Kidney (tissue), 13 donors: ENCODE measurements at regions not wholly inside any gene's neighbourhood (a gene's known extent, or its start where the extent isn't known, plus 50 kb on each side); places are given as distances from the start of the nearest gene placed in this dataset.

Experiments
- DNase-seq, 5 donors: peaks; one replicate each; pipeline ENCODE4 v3.0.0-alpha.2; 2013 to 2020
- FAIRE-seq: peaks from 2 replicates; lab custom pipeline; 2012; peaks lifted over from hg19 to GRCh38; lab: Jason Lieb, UNC
- H3K27ac ChIP-seq, 2 donors: one replicate each; pipeline ENCODE4 v1.7.0; 2013; ENCODE audit warnings: low read depth in 2 of 2, low read length in 2 of 2, inconsistent platforms in 1 of 2
- H3K27me3 ChIP-seq: one replicate; pipeline ENCODE4 v1.7.1; 2013; ENCODE audit warnings: low read length, inconsistent platforms; ENCODE audit not compliant: control insufficient read depth, insufficient read depth
- H3K36me3 ChIP-seq, 3 donors: one replicate each; pipeline versions ENCODE4 v1.7.0 to v1.7.1; 2013; ENCODE audit warnings: low read length in 3 of 3, control low read depth in 1 of 3, inconsistent platforms in 1 of 3; ENCODE audit not compliant: insufficient read depth in 3 of 3, control insufficient read depth in 2 of 3
- H3K4me1 ChIP-seq, 3 donors: one replicate each; pipeline versions ENCODE4 v1.7.0 to v1.7.1; 2013; ENCODE audit warnings: low read length in 3 of 3, inconsistent platforms in 1 of 3, low read depth in 1 of 3; ENCODE audit not compliant: control insufficient read depth in 2 of 3, insufficient read depth in 2 of 3
- H3K4me3 ChIP-seq, 3 donors: one replicate each; pipeline versions ENCODE4 v1.7.0 to v1.8.1; 2013; ENCODE audit warnings: low read length in 3 of 3, control low read depth in 1 of 3, inconsistent platforms in 1 of 3
- H3K9ac ChIP-seq, 3 donors: one replicate each; pipeline versions ENCODE4 v1.7.0 to v1.7.1; 2013; ENCODE audit warnings: low read length in 3 of 3, control low read depth in 1 of 3, inconsistent platforms in 1 of 3
- H3K9me3 ChIP-seq, 3 donors: one replicate each; pipeline versions ENCODE4 v1.7.0 to v1.7.1; 2013; ENCODE audit warnings: low read length in 3 of 3, control low read depth in 1 of 3, inconsistent platforms in 1 of 3; ENCODE audit not compliant: control insufficient read depth in 2 of 3, insufficient read depth in 1 of 3
- intact Hi-C: fragments of 100-400 bp; cut with DNase I; formaldehyde crosslinking; loops from one replicate; pipeline ENCODE4 v1.11.1; 2022
- TF ChIP-seq, protein P1 (sequence below): IDR thresholded peaks from 3 replicates; pipeline ENCODE4 v1.5.1; 2012; ENCODE audit warnings: mild to moderate bottlenecking, moderate library complexity, borderline replicate concordance; ENCODE audit not compliant: insufficient read depth; ENCODE audit errors: extremely low read depth
- donor health status: control.
- donor health status: control.
- donor health status: control.
- donor health status: control.
- donor health status: control.
- donor health status: DM: yes; HTN: yes; CAD: no.
- donor health status: Normal renal cell carcinoma (clear cell type).

DNA sequence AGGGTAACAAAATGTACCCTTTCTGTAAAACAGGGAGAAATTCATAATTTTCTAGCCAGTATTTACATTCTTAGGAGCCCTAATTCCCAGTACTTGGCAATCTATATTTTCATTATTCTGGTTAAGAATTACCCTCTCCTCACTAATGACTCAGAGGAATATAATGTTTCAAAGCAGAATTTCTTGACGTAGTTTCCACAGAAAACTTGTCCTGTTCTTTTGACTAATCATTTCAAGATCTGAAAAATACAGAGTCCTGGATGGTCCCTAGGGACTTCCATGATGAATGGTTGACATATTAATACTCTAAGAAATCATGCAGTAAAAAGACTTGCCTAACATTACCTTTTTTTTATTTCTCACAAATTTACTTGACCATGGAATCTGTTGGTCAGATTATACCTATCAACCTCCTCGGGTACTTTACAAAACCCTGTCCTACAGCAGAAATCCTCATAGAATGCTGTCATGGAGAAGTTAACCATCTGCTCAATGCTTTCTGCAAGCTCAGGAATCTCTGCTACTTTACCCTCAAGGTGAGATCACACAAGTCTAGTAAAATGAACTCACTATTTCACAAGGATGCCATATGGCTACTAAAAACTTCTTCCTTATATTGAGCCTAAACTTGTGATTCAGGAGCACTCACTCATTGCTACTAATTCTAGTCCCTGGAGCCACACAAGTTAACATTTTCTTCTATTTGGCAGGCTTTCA is 202.1 kb upstream of the CNR1 start:
- H3K27ac ChIP-seq: no peak overlapping the region
- no peak overlapping the region for H3K9ac ChIP-seq
- H3K36me3 ChIP-seq: no peaks in the 10 kb centered on the region
- TF ChIP-seq, protein P1, sequence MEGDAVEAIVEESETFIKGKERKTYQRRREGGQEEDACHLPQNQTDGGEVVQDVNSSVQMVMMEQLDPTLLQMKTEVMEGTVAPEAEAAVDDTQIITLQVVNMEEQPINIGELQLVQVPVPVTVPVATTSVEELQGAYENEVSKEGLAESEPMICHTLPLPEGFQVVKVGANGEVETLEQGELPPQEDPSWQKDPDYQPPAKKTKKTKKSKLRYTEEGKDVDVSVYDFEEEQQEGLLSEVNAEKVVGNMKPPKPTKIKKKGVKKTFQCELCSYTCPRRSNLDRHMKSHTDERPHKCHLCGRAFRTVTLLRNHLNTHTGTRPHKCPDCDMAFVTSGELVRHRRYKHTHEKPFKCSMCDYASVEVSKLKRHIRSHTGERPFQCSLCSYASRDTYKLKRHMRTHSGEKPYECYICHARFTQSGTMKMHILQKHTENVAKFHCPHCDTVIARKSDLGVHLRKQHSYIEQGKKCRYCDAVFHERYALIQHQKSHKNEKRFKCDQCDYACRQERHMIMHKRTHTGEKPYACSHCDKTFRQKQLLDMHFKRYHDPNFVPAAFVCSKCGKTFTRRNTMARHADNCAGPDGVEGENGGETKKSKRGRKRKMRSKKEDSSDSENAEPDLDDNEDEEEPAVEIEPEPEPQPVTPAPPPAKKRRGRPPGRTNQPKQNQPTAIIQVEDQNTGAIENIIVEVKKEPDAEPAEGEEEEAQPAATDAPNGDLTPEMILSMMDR: no peak
- intact Hi-C loops: no loop called here
- no peaks in the 10 kb centered on the region for H3K27me3 ChIP-seq
- FAIRE-seq (no peak), DNase-seq (no peak)
- no peaks in the 10 kb centered on the region for H3K9me3 ChIP-seq
- no peak overlapping the region for H3K4me3 ChIP-seq
- H3K4me1 ChIP-seq: no peaks in the 10 kb centered on the region

DNA sequence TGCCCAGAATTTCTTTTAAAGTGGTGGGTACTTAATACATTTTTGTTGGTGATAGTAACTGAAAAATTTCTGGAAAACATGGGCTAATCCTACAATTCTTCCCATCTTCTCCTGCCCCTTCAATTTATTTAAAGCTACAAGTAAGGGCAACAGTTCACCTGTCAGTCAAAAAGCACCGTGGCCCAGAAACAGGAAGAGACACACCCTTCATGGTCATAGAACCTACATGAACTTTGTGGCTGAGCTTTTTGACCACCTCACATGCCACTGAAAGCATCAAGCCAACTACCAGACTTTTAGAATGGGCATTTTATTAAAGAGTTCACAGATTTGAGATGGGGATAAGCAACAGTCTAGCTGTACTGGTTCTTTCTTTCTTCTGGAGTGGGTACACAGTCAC is 201.1 kb upstream of the CNR1 start:
- intact Hi-C loops: no loop called here
- DNase-seq: no peak
- H3K36me3 ChIP-seq: no peaks in the 10 kb centered on the region
- no peaks in the 10 kb centered on the region for H3K4me1 ChIP-seq
- no peak overlapping the region for H3K27ac ChIP-seq
- FAIRE-seq: no peak
- no peak overlapping the region for H3K9ac ChIP-seq
- TF ChIP-seq, protein P1: no peak
- H3K27me3 ChIP-seq: no peaks in the 10 kb centered on the region
- H3K4me3 ChIP-seq: no peak overlapping the region
- H3K9me3 ChIP-seq: no peaks in the 10 kb centered on the region

DNA sequence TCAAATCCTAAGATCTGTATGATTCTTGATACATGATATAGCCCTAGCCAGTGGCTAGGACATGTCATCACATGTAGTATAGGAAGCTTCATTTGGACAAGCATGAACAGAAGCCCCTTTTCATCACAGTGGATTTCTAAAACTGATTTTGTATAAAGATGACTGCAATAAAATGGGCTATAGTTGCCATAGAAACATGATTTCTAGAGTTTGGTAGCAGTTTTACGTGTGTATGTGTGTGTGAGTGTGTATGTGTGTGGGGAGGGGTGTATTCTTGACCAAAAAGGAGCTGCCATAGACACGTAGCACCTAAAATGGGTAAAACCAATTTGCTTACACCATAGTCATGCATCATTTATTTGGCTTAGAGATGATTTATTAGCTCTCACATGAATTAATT is 200.5 kb upstream of the CNR1 start:
- DNase-seq (no peak), FAIRE-seq (no peak)
- Histone ChIP-seq H3K4me3 (no peak overlapping the region), H3K27me3 (no peaks in the 10 kb centered on the region), H3K9me3 (no peaks in the 10 kb centered on the region), H3K4me1 (no peaks in the 10 kb centered on the region), H3K27ac (no peak overlapping the region), H3K9ac (no peak overlapping the region), H3K36me3 (no peaks in the 10 kb centered on the region)
- TF ChIP-seq, protein P1: no peak
- intact Hi-C loops: no loop called here

DNA sequence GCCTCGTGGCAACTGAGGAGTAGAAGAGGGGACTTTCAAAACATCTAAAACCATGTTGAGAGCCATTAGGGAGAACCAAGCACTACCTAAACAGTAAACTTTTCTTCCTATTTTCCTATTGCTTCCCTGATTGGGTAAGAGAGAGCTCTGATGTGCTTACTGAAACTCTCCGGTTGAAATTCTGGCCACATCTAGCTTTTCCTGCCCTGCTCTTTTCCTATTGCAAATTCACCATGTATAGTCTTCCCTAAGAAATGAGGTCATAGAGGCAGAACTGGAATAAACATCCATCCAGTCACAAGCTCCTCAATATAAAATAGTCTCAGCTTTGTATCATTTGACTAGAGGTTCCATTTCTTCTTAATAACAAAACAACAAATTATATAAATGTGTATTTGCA is 199.5 kb upstream of the CNR1 start:
- Histone ChIP-seq H3K27ac (no peak overlapping the region), H3K9ac (no peak overlapping the region), H3K36me3 (no peaks in the 10 kb centered on the region), H3K9me3 (no peaks in the 10 kb centered on the region), H3K4me3 (no peak overlapping the region), H3K27me3 (no peaks in the 10 kb centered on the region), H3K4me1 (no peaks in the 10 kb centered on the region)
- DNase-seq (no peak), FAIRE-seq (no peak)
- intact Hi-C loops: no loop called here
- TF ChIP-seq, protein P1: no peak
